ENCODE measurements at regions not wholly inside any gene's neighbourhood (a gene's known extent, or its start where the extent isn't known, plus 50 kb on each side); places are given as distances from the start of the nearest gene placed in this dataset.

DNA sequence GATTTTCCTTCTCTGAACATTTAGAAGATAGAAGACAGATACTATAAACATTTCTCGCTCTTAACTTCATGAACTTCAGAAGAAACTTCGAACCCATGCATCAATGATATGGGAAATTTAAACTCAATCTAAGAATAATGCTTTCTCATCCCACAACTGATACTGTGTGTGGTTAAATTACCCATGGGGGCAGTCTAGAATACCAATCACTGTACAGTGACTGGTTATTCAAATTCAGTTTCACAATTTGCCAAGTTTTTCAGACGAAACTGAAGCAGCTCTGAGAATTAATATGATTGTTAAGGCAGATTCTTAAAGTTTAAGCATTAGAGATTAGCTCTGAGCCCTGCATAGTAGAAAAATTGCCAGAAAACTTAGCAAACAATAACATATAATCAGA, 431.0 kb downstream of the SH3GL2 start:
- TF ChIP-seq, protein P1, sequence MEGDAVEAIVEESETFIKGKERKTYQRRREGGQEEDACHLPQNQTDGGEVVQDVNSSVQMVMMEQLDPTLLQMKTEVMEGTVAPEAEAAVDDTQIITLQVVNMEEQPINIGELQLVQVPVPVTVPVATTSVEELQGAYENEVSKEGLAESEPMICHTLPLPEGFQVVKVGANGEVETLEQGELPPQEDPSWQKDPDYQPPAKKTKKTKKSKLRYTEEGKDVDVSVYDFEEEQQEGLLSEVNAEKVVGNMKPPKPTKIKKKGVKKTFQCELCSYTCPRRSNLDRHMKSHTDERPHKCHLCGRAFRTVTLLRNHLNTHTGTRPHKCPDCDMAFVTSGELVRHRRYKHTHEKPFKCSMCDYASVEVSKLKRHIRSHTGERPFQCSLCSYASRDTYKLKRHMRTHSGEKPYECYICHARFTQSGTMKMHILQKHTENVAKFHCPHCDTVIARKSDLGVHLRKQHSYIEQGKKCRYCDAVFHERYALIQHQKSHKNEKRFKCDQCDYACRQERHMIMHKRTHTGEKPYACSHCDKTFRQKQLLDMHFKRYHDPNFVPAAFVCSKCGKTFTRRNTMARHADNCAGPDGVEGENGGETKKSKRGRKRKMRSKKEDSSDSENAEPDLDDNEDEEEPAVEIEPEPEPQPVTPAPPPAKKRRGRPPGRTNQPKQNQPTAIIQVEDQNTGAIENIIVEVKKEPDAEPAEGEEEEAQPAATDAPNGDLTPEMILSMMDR (IDR thresholded peaks at IDR 0.05; ENCODE audit: low read length): no peak
- no peak for TF ChIP-seq EZH2 (optimal IDR thresholded peaks at IDR 0.05; ENCODE audit: low read depth, low read length)

Measured in MM.1S (cell line).